ENCODE measurements at regions not wholly inside any gene's neighbourhood (a gene's known extent, or its start where the extent isn't known, plus 50 kb on each side); places are given as distances from the start of the nearest gene placed in this dataset.
"Not testable (repeated sequence)": the region's sequence is repeated elsewhere in the genome, so short reads cannot be mapped to it uniquely, and the experiment has no call there.

GRCh38 chr2:111368288-111368687 lies 247.6 kb downstream of the BCL2L11 start:
- TF ChIP-seq EP300, POLR2AphosphoS5 (IDR thresholded peaks at IDR 0.05): not testable (repeated sequence)

Data from gastroesophageal sphincter (tissue), 2 donors.